GM23248 (cell line): ENCODE measurements at regions not wholly inside any gene's neighbourhood (a gene's known extent, or its start where the extent isn't known, plus 50 kb on each side); places are given as distances from the start of the nearest gene placed in this dataset.

Experiments
- EZH2 ChIP-seq: fragments of 200-600 bp; sonication (generic); IDR thresholded peaks from 2 replicates; pipeline ENCODE4 v1.6.1; 2018; ENCODE audit warnings: antibody characterized with exemption, mild to moderate bottlenecking; ENCODE audit not compliant: insufficient read depth, poor library complexity, severe bottlenecking
- EZH2phosphoT487 ChIP-seq: fragments of 200-600 bp; sonication (generic); IDR thresholded peaks from 2 replicates; pipeline ENCODE4 v1.6.1; 2018; ENCODE audit warnings: antibody characterized with exemption, moderate library complexity, mild to moderate bottlenecking, low read depth; ENCODE audit not compliant: insufficient read depth

- TF ChIP-seq EZH2 (no peak), EZH2phosphoT487 (no peak)
Observed at GRCh38 chr20:56693217-56693616, 64.1 kb downstream of the TFAP2C start.
